Vagina (tissue), 2 donors: ENCODE measurements at regions not wholly inside any gene's neighbourhood (a gene's known extent, or its start where the extent isn't known, plus 50 kb on each side); places are given as distances from the start of the nearest gene placed in this dataset.

ENCODE experiments used
- POLR2AphosphoS5 ChIP-seq, 2 donors: sonication (generic); formaldehyde crosslinking; IDR thresholded peaks; one replicate each; pipeline ENCODE4 v1.9.0; 2017; ENCODE audit warnings: antibody characterized with exemption in 2 of 2, mild to moderate bottlenecking in 2 of 2, low read depth in 1 of 2; ENCODE audit not compliant: insufficient read depth in 1 of 2
- TF ChIP-seq, protein P1 (sequence below), 3 experiments: fragments of 450-650 bp in 2 of 3; fragments of 200-600 bp in 1 of 3; sonication (generic) in 1 of 3; IDR thresholded peaks; one replicate each; pipeline ENCODE4 v1.5.1; 2017 to 2019; ENCODE audit warnings: antibody characterized with exemption in 3 of 3, mild to moderate bottlenecking in 2 of 3, moderate library complexity in 2 of 3

DNA sequence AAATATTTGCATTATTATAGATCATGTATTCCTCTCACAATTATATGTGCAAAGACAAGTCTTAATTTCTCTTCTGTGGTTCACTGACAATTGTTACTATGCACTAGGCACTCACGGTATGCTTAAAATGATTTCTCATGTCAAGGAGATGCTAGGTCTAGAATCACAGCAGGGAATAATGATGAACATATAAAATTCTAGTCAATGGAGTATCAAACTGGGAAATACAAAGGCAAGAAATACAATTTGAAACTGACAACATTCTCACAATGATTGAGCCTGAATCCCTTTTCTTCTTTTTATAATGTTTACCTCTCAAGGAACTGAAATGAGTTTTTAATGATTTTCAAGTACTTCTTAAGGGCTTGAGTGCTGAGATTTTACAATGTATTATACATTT, 302.3 kb upstream of the GRAMD2B start:
- TF ChIP-seq, protein P1, sequence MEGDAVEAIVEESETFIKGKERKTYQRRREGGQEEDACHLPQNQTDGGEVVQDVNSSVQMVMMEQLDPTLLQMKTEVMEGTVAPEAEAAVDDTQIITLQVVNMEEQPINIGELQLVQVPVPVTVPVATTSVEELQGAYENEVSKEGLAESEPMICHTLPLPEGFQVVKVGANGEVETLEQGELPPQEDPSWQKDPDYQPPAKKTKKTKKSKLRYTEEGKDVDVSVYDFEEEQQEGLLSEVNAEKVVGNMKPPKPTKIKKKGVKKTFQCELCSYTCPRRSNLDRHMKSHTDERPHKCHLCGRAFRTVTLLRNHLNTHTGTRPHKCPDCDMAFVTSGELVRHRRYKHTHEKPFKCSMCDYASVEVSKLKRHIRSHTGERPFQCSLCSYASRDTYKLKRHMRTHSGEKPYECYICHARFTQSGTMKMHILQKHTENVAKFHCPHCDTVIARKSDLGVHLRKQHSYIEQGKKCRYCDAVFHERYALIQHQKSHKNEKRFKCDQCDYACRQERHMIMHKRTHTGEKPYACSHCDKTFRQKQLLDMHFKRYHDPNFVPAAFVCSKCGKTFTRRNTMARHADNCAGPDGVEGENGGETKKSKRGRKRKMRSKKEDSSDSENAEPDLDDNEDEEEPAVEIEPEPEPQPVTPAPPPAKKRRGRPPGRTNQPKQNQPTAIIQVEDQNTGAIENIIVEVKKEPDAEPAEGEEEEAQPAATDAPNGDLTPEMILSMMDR (IDR thresholded peaks at IDR 0.05) = no peak
- TF ChIP-seq POLR2AphosphoS5 (IDR thresholded peaks at IDR 0.05; ENCODE audit: insufficient read depth in 1 of 2, low read depth in 1 of 2) = no peak
